IMR-90 (cell line): ENCODE measurements at regions not wholly inside any gene's neighbourhood (a gene's known extent, or its start where the extent isn't known, plus 50 kb on each side); places are given as distances from the start of the nearest gene placed in this dataset.

Experiments used
- BHLHE40 ChIP-seq: fragments of 150-350 bp; IDR thresholded peaks from 2 replicates; pipeline ENCODE4 v1.6.1; 2016; ENCODE audit warnings: mild to moderate bottlenecking, low read depth, low read length
- CEBPB ChIP-seq: IDR thresholded peaks from 2 replicates; pipeline ENCODE4 v1.6.1; 2012; ENCODE audit warnings: low read depth, low read length, improper control_type of control experiment
- CHD1 ChIP-seq: IDR thresholded peaks from 2 replicates; pipeline ENCODE4 v1.6.1; 2012; ENCODE audit warnings: low read depth, low read length, improper control_type of control experiment
- CTCF ChIP-seq: conservative IDR thresholded peaks from 2 replicates; pipeline ENCODE4 v1.5.1; 2012; ENCODE audit warnings: mild to moderate bottlenecking, low read depth, low read length, improper control_type of control experiment
- FOS ChIP-seq: fragments of 150-350 bp; IDR thresholded peaks from 2 replicates; pipeline ENCODE4 v1.6.1; 2016; ENCODE audit warnings: low read depth, low read length
- MAFK ChIP-seq: IDR thresholded peaks from 2 replicates; pipeline ENCODE4 v1.6.1; 2012; ENCODE audit warnings: low read depth, low read length, improper control_type of control experiment
- MXI1 ChIP-seq: IDR thresholded peaks from 2 replicates; pipeline ENCODE4 v1.6.1; 2012; ENCODE audit warnings: low read depth, mild to moderate bottlenecking, low read length, moderate library complexity, borderline replicate concordance
- NFE2L2 ChIP-seq: fragments of 150-350 bp; IDR thresholded peaks from 2 replicates; pipeline ENCODE4 v1.6.1; 2016; ENCODE audit warnings: low read depth, mild to moderate bottlenecking, low read length
- POLR2A ChIP-seq: IDR thresholded peaks from 2 replicates; pipeline ENCODE4 v1.6.1; 2012; ENCODE audit warnings: mild to moderate bottlenecking, low read depth, low read length
- RAD21 ChIP-seq: IDR thresholded peaks from 2 replicates; pipeline ENCODE4 v1.6.1; 2012; ENCODE audit warnings: low read length, improper control_type of control experiment
- RCOR1 ChIP-seq: IDR thresholded peaks from 2 replicates; pipeline ENCODE4 v1.6.1; 2012; ENCODE audit warnings: mild to moderate bottlenecking, low read length, improper control_type of control experiment; ENCODE audit not compliant: insufficient replicate concordance
- RFX5 ChIP-seq: IDR thresholded peaks from 2 replicates; pipeline ENCODE4 v1.8.0; 2012; ENCODE audit warnings: low read depth, mild to moderate bottlenecking, low read length, moderate library complexity
- SMC3 ChIP-seq: fragments of 150-350 bp; IDR thresholded peaks from 2 replicates; pipeline ENCODE4 v1.6.1; 2016; ENCODE audit warnings: low read depth, mild to moderate bottlenecking, antibody characterized with exemption, low read length, moderate library complexity
- TF ChIP-seq, protein P1 (sequence below): fragments of 150-350 bp; IDR thresholded peaks from 2 replicates; pipeline ENCODE4 v1.6.1; 2017; ENCODE audit warnings: mild to moderate bottlenecking, antibody characterized with exemption, low read length, low read depth

DNA sequence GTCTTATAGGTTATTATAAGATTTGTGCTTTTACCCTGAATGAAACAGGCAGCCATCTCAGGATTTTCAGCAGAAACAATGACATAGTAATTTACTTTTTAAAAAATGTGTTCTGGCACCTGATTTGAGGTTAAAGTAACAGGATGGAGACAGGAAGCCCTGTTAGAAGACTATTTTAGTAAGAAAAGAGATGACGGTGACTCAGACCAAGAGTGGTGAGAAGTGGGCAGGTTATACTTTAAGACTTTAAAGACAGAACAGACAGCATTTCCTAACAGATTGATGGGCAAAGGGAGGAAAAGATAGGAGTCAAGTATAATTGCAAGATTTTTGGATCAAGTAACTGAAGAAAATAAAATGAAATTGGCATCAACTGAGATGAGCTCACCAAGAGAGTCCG lies 436.8 kb upstream of the NR5A2 start:
- TF ChIP-seq NFE2L2 (no peak), POLR2A (no peak), CTCF (no peak), RAD21 (no peak), CEBPB (no peak), SMC3 (no peak), RCOR1 (no peak), BHLHE40 (no peak), RFX5 (no peak), CHD1 (no peak), MAFK (no peak), MXI1 (no peak), FOS (no peak)
- TF ChIP-seq, protein P1, sequence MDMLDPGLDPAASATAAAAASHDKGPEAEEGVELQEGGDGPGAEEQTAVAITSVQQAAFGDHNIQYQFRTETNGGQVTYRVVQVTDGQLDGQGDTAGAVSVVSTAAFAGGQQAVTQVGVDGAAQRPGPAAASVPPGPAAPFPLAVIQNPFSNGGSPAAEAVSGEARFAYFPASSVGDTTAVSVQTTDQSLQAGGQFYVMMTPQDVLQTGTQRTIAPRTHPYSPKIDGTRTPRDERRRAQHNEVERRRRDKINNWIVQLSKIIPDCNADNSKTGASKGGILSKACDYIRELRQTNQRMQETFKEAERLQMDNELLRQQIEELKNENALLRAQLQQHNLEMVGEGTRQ: no peak
